ENCODE measurements at regions not wholly inside any gene's neighbourhood (a gene's known extent, or its start where the extent isn't known, plus 50 kb on each side); places are given as distances from the start of the nearest gene placed in this dataset.
"Not testable (repeated sequence)": the region's sequence is repeated elsewhere in the genome, so short reads cannot be mapped to it uniquely, and the experiment has no call there.

GRCh38 chr3:157607826-157608405 lies 104.7 kb upstream of the VEPH1 start:
- DNase-seq (ENCODE audit: low read depth), result no peak
- H3K4me3 ChIP-seq (ENCODE audit: low read depth, low read length), result no peak overlapping the region

GRCh38 chr3:157606852-157607197 lies 103.6 kb upstream of the VEPH1 start:
- no peak for DNase-seq (ENCODE audit: low read depth)
- no peak overlapping the region for H3K4me3 ChIP-seq (ENCODE audit: low read depth, low read length)

- DNase-seq (ENCODE audit: low read depth), result peak; percentile 30
- H3K4me3 ChIP-seq (ENCODE audit: low read depth, low read length), result no peak overlapping the region
These were observed 103.0 kb upstream of the VEPH1 start for GRCh38 chr3:157606011-157606851.

DNA sequence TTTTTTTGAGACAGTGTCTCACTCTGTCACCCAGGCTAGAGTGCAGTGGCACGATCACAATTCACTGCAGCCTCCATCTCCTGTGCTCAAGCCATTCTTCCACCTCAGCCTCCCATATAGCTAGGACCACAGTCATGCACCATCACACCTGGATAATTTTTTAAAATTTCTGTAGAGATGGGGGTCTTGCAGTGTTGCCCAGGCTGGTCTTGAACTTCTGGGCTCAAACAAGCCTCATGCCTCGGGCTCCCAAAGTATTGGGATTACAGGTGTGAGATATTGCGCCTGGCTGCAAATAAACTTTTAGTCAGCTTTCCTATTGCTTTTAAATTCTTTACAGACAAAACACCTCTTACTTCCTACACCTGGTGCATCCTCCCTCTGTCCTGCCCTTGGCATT lies 102.1 kb upstream of the VEPH1 start:
- no peak overlapping the region for H3K4me3 ChIP-seq (ENCODE audit: low read depth, low read length)
- DNase-seq (ENCODE audit: low read depth), result no peak

DNA sequence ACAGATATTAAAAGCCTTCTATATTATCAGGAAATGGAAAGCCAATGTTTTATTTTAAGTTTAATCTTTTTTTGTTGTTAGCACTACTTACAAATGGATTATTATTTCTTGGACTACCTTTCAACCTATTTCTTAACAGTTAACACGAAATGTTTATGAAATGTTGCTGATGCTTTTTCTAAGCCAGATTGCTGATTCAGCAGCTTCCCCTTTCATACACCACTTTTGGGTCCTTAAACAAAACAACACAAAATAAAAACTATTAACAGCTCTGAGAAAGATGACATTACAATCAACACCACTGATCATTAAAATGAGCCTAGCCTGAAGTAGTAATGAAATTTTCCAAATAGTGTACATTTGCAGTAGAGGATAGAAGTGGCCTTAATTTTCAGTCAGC lies 99.2 kb upstream of the VEPH1 start:
- H3K4me3 ChIP-seq (ENCODE audit: low read depth, low read length), result no peak overlapping the region
- DNase-seq (ENCODE audit: low read depth), result no peak

DNA sequence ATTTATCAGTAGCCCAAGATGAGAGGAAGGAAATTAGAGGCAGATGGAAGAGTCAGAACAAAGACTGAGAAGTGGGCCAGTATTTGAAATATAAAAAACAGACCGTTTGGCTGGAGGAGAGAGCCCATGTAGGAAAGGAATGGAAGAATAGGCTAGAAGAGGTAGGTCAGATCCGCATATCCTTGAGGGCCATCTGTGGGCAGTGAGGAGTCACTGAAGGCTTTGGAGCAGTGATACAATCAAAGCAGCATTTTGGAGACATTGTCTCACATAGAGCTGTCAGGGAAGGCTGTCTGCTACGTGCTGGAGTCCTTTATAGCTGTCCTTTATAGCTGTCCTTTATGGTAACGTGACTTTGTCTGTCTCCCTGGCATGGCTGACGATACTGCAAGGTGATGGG lies 92.0 kb upstream of the VEPH1 start:
- no peak overlapping the region for H3K4me3 ChIP-seq (ENCODE audit: low read depth, low read length)
- DNase-seq (ENCODE audit: low read depth), result no peak

DNA sequence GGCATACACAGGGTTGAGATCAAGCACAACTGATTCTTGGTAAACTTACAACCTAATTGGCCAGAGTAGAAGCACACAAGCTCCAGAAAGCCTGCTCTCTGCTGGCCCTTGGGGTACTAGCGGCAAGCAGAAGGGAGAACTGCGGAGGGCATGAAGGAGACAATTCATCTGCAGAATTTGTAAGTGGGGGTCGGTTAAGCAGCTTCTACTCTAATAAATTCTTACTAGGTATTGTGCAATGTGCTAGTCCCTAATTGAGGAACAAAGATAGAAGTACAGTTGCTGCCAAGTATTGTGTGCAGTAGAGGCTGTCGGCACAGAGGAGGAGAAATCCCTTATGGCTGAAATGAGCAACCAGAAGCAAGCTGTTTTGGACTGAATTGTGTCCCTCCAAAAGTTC lies 91.2 kb upstream of the VEPH1 start:
- DNase-seq (ENCODE audit: low read depth), result no peak

DNA sequence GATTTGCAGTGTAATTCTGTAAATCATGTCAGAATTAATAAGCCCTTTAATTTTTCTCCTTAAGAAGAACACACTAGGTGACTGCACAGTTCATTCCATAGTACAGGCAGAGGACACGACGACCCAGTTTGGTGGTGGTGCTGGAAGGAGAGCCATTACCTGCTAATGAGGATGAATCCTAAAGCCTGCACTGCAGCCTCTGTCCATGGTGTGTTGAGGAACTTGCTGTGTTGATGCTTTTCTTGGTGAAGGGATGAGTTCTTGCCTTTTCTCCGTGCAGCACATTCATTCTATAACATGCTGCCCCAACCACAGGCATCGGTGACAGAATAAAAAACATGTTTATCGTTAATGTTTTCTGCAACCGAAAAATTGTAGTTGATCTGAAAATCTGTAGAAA lies 89.6 kb upstream of the VEPH1 start:
- no peak for DNase-seq (ENCODE audit: low read depth)
- no peak overlapping the region for H3K4me3 ChIP-seq (ENCODE audit: low read depth, low read length)

More for the DNA sequence above, 91.2 kb upstream of the VEPH1 start:
- no peak overlapping the region for H3K4me3 ChIP-seq (ENCODE audit: low read depth, low read length)

GRCh38 chr3:157590273-157590672 lies 87.1 kb upstream of the VEPH1 start:
- H3K4me3 ChIP-seq (ENCODE audit: low read depth, low read length), result no peak overlapping the region
- DNase-seq (ENCODE audit: low read depth), result no peak

- no peak overlapping the region for H3K4me3 ChIP-seq (ENCODE audit: low read depth, low read length)
These were observed 86.0 kb upstream of the VEPH1 start for GRCh38 chr3:157589211-157589610.

DNA sequence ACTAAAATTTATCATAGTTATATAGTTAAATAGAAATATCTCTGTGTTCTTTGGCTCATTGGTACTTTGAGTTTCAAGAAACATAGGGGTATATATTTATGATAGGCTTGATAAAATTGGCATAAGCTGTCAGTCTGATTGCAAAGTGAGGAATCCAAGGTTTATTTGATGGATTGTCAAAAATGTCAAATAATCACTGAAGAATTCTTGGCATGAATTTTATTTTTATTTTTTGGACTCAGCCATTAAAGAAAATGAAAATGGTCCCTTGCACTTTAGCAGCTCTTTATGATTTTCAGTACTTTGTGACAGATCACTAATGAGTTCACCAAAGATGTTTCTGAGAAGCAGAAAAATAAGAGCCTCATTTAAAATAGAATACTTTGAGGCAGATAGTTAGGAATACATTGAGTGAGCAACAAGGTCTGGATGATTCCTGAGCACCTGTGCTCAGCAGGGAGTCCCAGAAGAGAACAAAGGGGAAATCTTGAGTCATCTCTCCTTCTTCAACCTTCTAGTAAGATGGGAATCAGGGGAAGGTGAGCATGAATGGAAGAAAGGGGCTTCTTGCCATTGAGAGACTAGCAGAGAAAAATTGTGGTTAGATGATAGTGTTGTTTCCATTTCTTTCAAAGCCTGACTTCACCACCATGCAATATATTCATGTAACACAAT lies 85.3 kb upstream of the VEPH1 start:
- H3K4me3 ChIP-seq (ENCODE audit: low read depth, low read length), result no peak overlapping the region
- DNase-seq (ENCODE audit: low read depth), result no peak

More at GRCh38 chr3:157589211-157589610, 86.0 kb upstream of the VEPH1 start:
- DNase-seq (ENCODE audit: low read depth), result no peak

GRCh38 chr3:157586293-157586692 lies 83.1 kb upstream of the VEPH1 start:
- no peak overlapping the region for H3K4me3 ChIP-seq (ENCODE audit: low read depth, low read length)
- DNase-seq (ENCODE audit: low read depth), result no peak

DNA sequence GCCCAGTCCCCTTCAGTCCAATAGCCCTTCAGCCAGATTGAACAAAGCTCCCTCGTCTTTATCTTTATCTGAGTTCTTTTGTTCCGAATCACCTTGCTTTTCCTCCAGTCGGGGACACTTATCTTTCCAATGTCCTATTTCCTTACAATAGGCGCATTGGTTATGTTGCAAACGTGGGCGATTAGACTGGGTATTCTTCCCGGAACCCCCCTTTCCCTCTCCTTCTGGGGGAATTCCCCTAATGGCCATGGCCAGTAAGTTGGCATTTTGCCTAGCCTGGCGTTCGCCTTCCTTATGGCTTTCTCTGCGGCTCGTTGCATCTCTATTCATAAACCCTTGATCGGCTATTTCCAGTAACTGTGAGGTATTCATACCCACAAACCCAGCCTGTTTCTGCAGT lies 82.2 kb upstream of the VEPH1 start:
- no peak for DNase-seq (ENCODE audit: low read depth)
- no peak overlapping the region for H3K4me3 ChIP-seq (ENCODE audit: low read depth, low read length)

- DNase-seq (ENCODE audit: low read depth), result no peak
These were observed 79.4 kb upstream of the VEPH1 start for GRCh38 chr3:157582637-157582973.

DNA sequence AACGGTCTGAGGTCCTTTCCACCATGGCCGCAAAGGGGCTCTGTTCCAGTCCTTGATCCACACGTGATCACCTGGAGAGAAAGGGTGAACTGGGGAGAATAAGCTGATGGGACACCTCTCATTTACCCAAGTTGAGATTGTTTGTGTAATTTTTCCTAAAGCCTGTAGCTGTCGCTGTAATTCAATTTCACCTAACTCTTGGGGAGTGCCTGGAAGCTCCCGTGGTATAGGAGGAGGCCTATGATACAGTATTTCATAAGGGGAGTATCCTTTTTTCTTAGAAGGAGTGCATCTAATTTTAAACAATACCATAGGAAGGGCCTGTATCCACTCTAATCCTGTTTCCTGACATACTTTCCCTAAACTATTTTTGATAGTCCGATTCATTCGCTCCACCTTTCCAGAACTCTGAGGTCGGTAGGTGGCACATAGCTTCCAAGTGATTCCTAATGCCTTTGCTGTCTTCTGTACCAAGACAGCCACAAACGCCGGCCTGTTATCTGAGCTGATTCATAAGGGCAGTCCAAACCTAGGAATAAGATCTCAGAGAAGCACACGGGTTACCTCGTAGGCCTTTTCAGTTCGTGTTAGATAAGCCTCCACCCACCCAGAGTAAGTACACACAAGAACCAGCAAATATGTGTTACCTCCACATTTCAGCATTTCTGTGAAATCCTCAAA lies 78.9 kb upstream of the VEPH1 start:
- DNase-seq (ENCODE audit: low read depth); H3K4me3 ChIP-seq (ENCODE audit: low read depth, low read length): not testable (repeated sequence)

More at GRCh38 chr3:157582637-157582973, 79.4 kb upstream of the VEPH1 start:
- no peak overlapping the region for H3K4me3 ChIP-seq (ENCODE audit: low read depth, low read length)

GRCh38 chr3:157581371-157581770 lies 78.2 kb upstream of the VEPH1 start:
- no peak overlapping the region for H3K4me3 ChIP-seq (ENCODE audit: low read depth, low read length)
- no peak for DNase-seq (ENCODE audit: low read depth)

DNA sequence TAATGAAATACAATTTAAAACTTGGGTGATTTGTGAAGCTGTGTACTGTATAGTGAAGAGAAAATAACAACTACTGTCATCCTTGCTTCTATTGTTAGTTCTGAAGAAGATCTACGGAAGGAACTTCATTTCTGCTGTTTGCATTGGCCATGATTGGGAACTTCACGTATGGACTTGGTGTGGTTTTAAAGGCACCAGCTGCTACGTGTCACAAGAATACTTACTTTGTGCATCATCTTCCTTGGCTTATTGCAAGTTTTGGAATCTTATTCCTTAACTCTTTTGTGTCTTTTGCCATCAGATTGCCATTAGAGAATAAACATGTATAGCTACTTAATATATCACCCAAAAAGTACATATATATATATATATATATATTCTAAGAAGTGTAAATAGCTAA lies 75.0 kb upstream of the VEPH1 start:
- H3K4me3 ChIP-seq (ENCODE audit: low read depth, low read length), result no peak overlapping the region
- no peak for DNase-seq (ENCODE audit: low read depth)

GRCh38 chr3:157574531-157574930 lies 71.3 kb upstream of the VEPH1 start:
- no peak for DNase-seq (ENCODE audit: low read depth)
- no peak overlapping the region for H3K4me3 ChIP-seq (ENCODE audit: low read depth, low read length)

DNA sequence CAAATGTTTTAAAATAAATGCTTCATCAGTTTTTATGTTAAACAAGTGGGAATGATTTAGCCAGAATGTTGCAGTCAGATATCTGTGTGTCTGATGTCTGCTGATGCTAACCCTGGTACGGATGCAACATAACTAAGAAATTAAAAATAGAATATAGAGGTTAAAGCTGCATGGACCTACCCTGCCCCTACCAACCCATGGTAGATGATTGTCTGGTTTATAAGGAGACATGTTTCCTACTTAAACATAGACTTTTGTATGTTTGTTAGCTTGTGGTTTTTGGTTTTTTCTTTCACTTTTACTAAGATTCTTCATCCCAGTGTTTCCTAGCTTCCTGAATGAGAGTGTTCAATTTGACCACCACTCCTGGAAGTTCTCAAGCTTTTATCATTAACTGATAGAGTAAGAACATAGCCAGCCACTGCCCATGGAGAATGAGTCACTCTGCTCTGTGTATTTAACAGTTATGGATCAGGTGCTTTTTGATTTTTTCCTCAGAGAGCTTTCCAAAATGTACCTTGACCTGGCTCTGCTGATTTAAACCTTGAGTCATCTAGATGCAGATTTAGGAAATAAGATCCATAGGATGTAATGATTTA lies 70.7 kb upstream of the VEPH1 start:
- DNase-seq (ENCODE audit: low read depth), result no peak
- H3K4me3 ChIP-seq (ENCODE audit: low read depth, low read length), result no peak overlapping the region

DNA sequence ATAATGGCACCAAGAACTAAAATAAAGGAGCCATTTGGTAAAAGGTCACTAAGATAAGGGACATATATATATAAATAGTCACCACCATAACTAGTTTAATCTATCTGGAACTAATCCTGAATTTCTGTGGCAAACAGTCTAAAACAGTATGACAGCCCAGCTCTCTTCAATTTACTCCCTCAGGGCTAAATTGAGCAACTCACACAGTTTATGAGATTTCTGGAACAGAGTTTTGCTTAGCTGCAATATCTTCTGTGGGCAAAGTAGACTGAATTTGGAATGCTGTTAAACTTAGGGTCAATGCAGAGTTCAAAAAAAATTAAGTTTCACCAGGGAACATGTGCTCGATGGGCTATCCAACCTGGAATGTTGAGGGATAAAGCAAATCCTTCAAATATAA lies 70.1 kb upstream of the VEPH1 start:
- DNase-seq (ENCODE audit: low read depth), result peak; percentile 40
- no peak overlapping the region for H3K4me3 ChIP-seq (ENCODE audit: low read depth, low read length)

Measured in skeletal muscle cell (primary cell).